ENCODE measurements at regions not wholly inside any gene's neighbourhood (a gene's known extent, or its start where the extent isn't known, plus 50 kb on each side); places are given as distances from the start of the nearest gene placed in this dataset.

DNA sequence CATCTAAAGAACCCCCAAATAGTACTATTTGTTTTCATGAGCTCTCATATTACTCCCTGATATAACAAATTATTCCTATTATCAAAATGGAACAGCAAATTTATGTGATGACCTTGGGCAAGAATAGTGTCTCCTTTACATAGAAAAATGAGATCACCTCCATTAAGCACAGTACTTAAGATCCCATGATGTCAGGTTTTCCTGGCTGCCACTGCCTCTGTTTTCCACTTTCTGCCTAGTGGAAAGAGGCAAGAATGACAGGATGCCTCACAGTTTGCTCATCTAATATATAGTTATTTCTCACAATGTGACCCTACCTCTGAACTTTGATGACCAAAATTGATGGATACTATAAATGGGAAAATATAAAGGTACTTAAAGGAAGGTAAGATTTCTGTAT is 260.1 kb upstream of the SGK1 start:
- TF ChIP-seq POLR2A (IDR thresholded peaks at IDR 0.05; ENCODE audit: low read depth, low read length) (no peak), GATA2 (IDR thresholded peaks at IDR 0.05; ENCODE audit: insufficient read depth, insufficient read length, low read depth, low read length) (no peak), POLR2AphosphoS5 (IDR thresholded peaks at IDR 0.05; ENCODE audit: insufficient read depth, low read depth, low read length) (no peak), JUN (IDR thresholded peaks at IDR 0.05; ENCODE audit: borderline replicate concordance, insufficient read depth, insufficient read length, low read depth) (no peak), MYC (IDR thresholded peaks at IDR 0.05; ENCODE audit: low read depth, low read length) (no peak), EZH2 (IDR thresholded peaks at IDR 0.05; ENCODE audit: borderline replicate concordance, low read depth, low read length, severe bottlenecking) (no peak)
- TF ChIP-seq, protein P1, sequence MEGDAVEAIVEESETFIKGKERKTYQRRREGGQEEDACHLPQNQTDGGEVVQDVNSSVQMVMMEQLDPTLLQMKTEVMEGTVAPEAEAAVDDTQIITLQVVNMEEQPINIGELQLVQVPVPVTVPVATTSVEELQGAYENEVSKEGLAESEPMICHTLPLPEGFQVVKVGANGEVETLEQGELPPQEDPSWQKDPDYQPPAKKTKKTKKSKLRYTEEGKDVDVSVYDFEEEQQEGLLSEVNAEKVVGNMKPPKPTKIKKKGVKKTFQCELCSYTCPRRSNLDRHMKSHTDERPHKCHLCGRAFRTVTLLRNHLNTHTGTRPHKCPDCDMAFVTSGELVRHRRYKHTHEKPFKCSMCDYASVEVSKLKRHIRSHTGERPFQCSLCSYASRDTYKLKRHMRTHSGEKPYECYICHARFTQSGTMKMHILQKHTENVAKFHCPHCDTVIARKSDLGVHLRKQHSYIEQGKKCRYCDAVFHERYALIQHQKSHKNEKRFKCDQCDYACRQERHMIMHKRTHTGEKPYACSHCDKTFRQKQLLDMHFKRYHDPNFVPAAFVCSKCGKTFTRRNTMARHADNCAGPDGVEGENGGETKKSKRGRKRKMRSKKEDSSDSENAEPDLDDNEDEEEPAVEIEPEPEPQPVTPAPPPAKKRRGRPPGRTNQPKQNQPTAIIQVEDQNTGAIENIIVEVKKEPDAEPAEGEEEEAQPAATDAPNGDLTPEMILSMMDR (IDR thresholded peaks at IDR 0.05; ENCODE audit: extremely low read depth in 1 of 2, insufficient read depth in 1 of 2, low read depth in 1 of 2, low read length in 2 of 2) = peak in 1 of 2 donors; percentile 7
- TF ChIP-seq, protein P2, sequence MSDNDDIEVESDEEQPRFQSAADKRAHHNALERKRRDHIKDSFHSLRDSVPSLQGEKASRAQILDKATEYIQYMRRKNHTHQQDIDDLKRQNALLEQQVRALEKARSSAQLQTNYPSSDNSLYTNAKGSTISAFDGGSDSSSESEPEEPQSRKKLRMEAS (IDR thresholded peaks at IDR 0.05; ENCODE audit: insufficient read depth, insufficient read length) = no peak

All from endothelial cell of umbilical vein (primary cell).